Stimulated activated CD8-positive, alpha-beta memory T cell treated with anti-CD3 and anti-CD28 coated beads, Interleukin-7, amount 100 ng/mL, for 24 hours (primary cell): ENCODE measurements at regions not wholly inside any gene's neighbourhood (a gene's known extent, or its start where the extent isn't known, plus 50 kb on each side); places are given as distances from the start of the nearest gene placed in this dataset.

Experiments used
- DNase-seq: peaks from one replicate; pipeline ENCODE4 v3.0.0-alpha.2; 2020; ENCODE audit warnings: low read depth

GRCh38 chr3:14288177-14288788, 109.7 kb downstream of the LSM3 start:
- DNase-seq, result no peak

GRCh38 chr3:14288833-14289451, 110.3 kb downstream of the LSM3 start:
- no peak for DNase-seq

GRCh38 chr3:14289590-14290461, 111.2 kb downstream of the LSM3 start:
- no peak for DNase-seq

GRCh38 chr3:14290631-14291385, 111.6 kb upstream of the SLC6A6 start:
- DNase-seq, result no peak

GRCh38 chr3:14295037-14295436, 107.4 kb upstream of the SLC6A6 start:
- no peak for DNase-seq

GRCh38 chr3:14295801-14296200, 106.6 kb upstream of the SLC6A6 start:
- DNase-seq, result no peak

- DNase-seq, result no peak
Measured at GRCh38 chr3:14297305-14297704, 105.1 kb upstream of the SLC6A6 start.

- no peak for DNase-seq
Measured at GRCh38 chr3:14297784-14298236, 104.6 kb upstream of the SLC6A6 start.

GRCh38 chr3:14298442-14298841, 104.0 kb upstream of the SLC6A6 start:
- no peak for DNase-seq

GRCh38 chr3:14298991-14299555, 103.3 kb upstream of the SLC6A6 start:
- no peak for DNase-seq

- no peak for DNase-seq
Measured at GRCh38 chr3:14299767-14300166, 102.6 kb upstream of the SLC6A6 start.

- DNase-seq, result no peak
Measured at GRCh38 chr3:14300721-14301399, 101.5 kb upstream of the SLC6A6 start.

- DNase-seq, result no peak
Measured at GRCh38 chr3:14301558-14301957, 100.8 kb upstream of the SLC6A6 start.

GRCh38 chr3:14303336-14304100, 98.9 kb upstream of the SLC6A6 start:
- DNase-seq, result no peak

GRCh38 chr3:14304101-14305045, 98.0 kb upstream of the SLC6A6 start:
- DNase-seq, result no peak

- no peak for DNase-seq
Measured at GRCh38 chr3:14305324-14305723, 97.1 kb upstream of the SLC6A6 start.

GRCh38 chr3:14306142-14306541, 96.3 kb upstream of the SLC6A6 start:
- no peak for DNase-seq

GRCh38 chr3:14307656-14308302, 94.6 kb upstream of the SLC6A6 start:
- no peak for DNase-seq

- no peak for DNase-seq
Measured at GRCh38 chr3:14311729-14312128, 90.7 kb upstream of the SLC6A6 start.
